GM23338 (cell line): ENCODE measurements at regions not wholly inside any gene's neighbourhood (a gene's known extent, or its start where the extent isn't known, plus 50 kb on each side); places are given as distances from the start of the nearest gene placed in this dataset.
A peak's percentile ranks its signal among the peaks of the same experiment; 100 is the strongest.

Experiments used
- ATAC-seq: fragments of 200-7000 bp; cut with Tn5 transposase; 3 replicates; pipeline ENCODE4 v1.9.1; 2020
- DNase-seq: peaks from one replicate; pipeline ENCODE4 v3.0.0-alpha.2; 2015; ENCODE audit warnings: low spot score
- H2AFZ ChIP-seq: fragments of 200-600 bp; sonication (generic); 2 replicates; pipeline ENCODE4 v1.8.0; 2016; ENCODE audit warnings: antibody characterized with exemption, mild to moderate bottlenecking, moderate library complexity
- H3F3A ChIP-seq: fragments of 200-600 bp; sonication (generic); replicated peaks from 2 replicates; pipeline ENCODE4 v1.8.0; 2017; ENCODE audit warnings: antibody characterized with exemption, mixed run types, low read depth
- H3K27ac ChIP-seq: fragments of 200-600 bp; sonication (generic); 2 replicates; pipeline ENCODE4 v1.6.1; 2016; ENCODE audit warnings: low read depth
- H3K27me3 ChIP-seq: fragments of 200-600 bp; sonication (generic); 2 replicates; pipeline ENCODE4 v1.8.0; 2016; ENCODE audit warnings: mild to moderate bottlenecking, mixed run types, moderate library complexity; ENCODE audit not compliant: insufficient read depth
- H3K36me3 ChIP-seq: fragments of 200-600 bp; sonication (generic); 2 replicates; pipeline ENCODE4 v1.8.0; 2016; ENCODE audit warnings: mild to moderate bottlenecking; ENCODE audit not compliant: insufficient read depth
- H3K4me1 ChIP-seq: fragments of 200-600 bp; sonication (generic); 2 replicates; pipeline ENCODE4 v1.8.0; 2016; ENCODE audit warnings: mild to moderate bottlenecking, moderate library complexity; ENCODE audit not compliant: insufficient read depth
- H3K4me2 ChIP-seq: fragments of 200-600 bp; sonication (generic); 2 replicates; pipeline ENCODE4 v1.7.1; 2017; ENCODE audit warnings: mixed run types
- H3K4me3 ChIP-seq: fragments of 200-600 bp; sonication (generic); 2 replicates; pipeline ENCODE4 v1.6.1; 2016; ENCODE audit warnings: mixed run types
- H3K79me2 ChIP-seq: fragments of 200-600 bp; sonication (generic); replicated peaks from 2 replicates; pipeline ENCODE4 v1.8.0; 2017; ENCODE audit warnings: mild to moderate bottlenecking; ENCODE audit not compliant: insufficient read depth
- H3K9me2 ChIP-seq: fragments of 200-600 bp; sonication (generic); 2 replicates; pipeline ENCODE4 v1.8.0; 2017; ENCODE audit not compliant: insufficient read depth
- H4K20me1 ChIP-seq: fragments of 200-600 bp; sonication (generic); replicated peaks from 2 replicates; pipeline ENCODE4 v1.8.0; 2017; ENCODE audit warnings: mild to moderate bottlenecking; ENCODE audit not compliant: insufficient read depth
- H3K27ac Mint-ChIP-seq: 2 replicates; pipeline ENCODE4 v1.8.0; 2020; ENCODE audit warnings: inconsistent platforms, mild to moderate bottlenecking, moderate library complexity, mixed read lengths
- H3K27me3 Mint-ChIP-seq: 3 replicates; pipeline ENCODE4 v1.8.0; 2022; ENCODE audit warnings: low read depth, mild to moderate bottlenecking, moderate library complexity, mixed read lengths, inconsistent platforms; ENCODE audit not compliant: insufficient read depth, poor library complexity
- H3K36me3 Mint-ChIP-seq: 3 replicates; pipeline ENCODE4 v1.8.0; 2021; ENCODE audit warnings: low read depth, mild to moderate bottlenecking, inconsistent platforms, moderate library complexity, mixed read lengths
- H3K4me1 Mint-ChIP-seq: 3 replicates; pipeline ENCODE4 v1.8.0; 2020; ENCODE audit warnings: mild to moderate bottlenecking, inconsistent platforms, mixed read lengths
- H3K4me3 Mint-ChIP-seq: 3 replicates; pipeline ENCODE4 v1.8.0; 2021; ENCODE audit warnings: moderate library complexity, mild to moderate bottlenecking, inconsistent platforms, mixed read lengths
- H3K9me3 Mint-ChIP-seq: 3 replicates; pipeline ENCODE4 v1.8.0; 2020; ENCODE audit warnings: moderate library complexity, mild to moderate bottlenecking, inconsistent platforms, mixed read lengths
- CREB1 ChIP-seq: fragments of 250-450 bp; sonication (Bioruptor Pico); IDR thresholded peaks from 2 replicates; pipeline ENCODE4 v1.5.0; 2020; ENCODE audit warnings: low read depth, mild to moderate bottlenecking, moderate library complexity
- EZH2 ChIP-seq: fragments of 200-600 bp; sonication (generic); IDR thresholded peaks from one replicate; pipeline ENCODE4 v1.8.0; 2017; ENCODE audit warnings: antibody characterized with exemption, mild to moderate bottlenecking, low read depth; ENCODE audit not compliant: unreplicated experiment
- POLR2AphosphoS5 ChIP-seq: IDR thresholded peaks from 2 replicates; pipeline ENCODE4 v1.6.1; 2016; ENCODE audit warnings: antibody characterized with exemption, low read depth
- ZNF114 ChIP-seq: fragments of 250-450 bp; sonication (Bioruptor Pico); IDR thresholded peaks from 2 replicates; pipeline ENCODE4 v1.5.0; 2020; ENCODE audit warnings: mild to moderate bottlenecking, moderate library complexity
- TF ChIP-seq, protein P1 (sequence below): IDR thresholded peaks from one replicate; pipeline ENCODE4 v1.6.1; 2018; ENCODE audit warnings: antibody characterized with exemption; ENCODE audit not compliant: unreplicated experiment
- TF ChIP-seq, protein P2 (sequence below): IDR thresholded peaks from 2 replicates; pipeline ENCODE4 v1.6.1; 2016; ENCODE audit warnings: antibody characterized with exemption
- TF ChIP-seq, protein P3 (sequence below): fragments of 250-450 bp; sonication (Bioruptor Pico); IDR thresholded peaks from 2 replicates; pipeline ENCODE4 v1.5.0; 2020; ENCODE audit warnings: mild to moderate bottlenecking, moderate library complexity

DNA sequence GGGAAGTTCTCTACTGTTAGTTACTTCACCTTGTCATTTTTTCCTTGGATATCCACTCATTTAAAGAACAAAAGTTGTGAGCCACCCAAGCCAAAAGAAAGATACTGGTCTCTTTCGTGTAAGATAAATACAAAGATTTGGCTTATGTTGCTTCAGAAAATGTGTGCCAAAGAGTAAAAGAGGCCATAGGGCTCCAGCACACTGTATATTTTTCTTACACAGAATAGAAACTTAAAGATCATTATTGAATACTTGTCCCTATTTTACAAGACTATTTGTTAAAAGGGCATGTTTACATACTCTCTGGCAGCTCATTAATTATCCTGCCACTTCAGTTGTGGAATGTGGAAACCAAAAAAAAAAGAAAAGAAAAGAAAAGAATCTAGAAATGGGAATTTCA, 284.2 kb upstream of the LRRC7 start (continued):
- TF ChIP-seq ZNF114 (CRISPR knock-in tag) (no peak), POLR2AphosphoS5 (no peak), CREB1 (CRISPR knock-in tag) (no peak)
- TF ChIP-seq, protein P1, sequence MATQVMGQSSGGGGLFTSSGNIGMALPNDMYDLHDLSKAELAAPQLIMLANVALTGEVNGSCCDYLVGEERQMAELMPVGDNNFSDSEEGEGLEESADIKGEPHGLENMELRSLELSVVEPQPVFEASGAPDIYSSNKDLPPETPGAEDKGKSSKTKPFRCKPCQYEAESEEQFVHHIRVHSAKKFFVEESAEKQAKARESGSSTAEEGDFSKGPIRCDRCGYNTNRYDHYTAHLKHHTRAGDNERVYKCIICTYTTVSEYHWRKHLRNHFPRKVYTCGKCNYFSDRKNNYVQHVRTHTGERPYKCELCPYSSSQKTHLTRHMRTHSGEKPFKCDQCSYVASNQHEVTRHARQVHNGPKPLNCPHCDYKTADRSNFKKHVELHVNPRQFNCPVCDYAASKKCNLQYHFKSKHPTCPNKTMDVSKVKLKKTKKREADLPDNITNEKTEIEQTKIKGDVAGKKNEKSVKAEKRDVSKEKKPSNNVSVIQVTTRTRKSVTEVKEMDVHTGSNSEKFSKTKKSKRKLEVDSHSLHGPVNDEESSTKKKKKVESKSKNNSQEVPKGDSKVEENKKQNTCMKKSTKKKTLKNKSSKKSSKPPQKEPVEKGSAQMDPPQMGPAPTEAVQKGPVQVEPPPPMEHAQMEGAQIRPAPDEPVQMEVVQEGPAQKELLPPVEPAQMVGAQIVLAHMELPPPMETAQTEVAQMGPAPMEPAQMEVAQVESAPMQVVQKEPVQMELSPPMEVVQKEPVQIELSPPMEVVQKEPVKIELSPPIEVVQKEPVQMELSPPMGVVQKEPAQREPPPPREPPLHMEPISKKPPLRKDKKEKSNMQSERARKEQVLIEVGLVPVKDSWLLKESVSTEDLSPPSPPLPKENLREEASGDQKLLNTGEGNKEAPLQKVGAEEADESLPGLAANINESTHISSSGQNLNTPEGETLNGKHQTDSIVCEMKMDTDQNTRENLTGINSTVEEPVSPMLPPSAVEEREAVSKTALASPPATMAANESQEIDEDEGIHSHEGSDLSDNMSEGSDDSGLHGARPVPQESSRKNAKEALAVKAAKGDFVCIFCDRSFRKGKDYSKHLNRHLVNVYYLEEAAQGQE, result no peak
- TF ChIP-seq, protein P2, sequence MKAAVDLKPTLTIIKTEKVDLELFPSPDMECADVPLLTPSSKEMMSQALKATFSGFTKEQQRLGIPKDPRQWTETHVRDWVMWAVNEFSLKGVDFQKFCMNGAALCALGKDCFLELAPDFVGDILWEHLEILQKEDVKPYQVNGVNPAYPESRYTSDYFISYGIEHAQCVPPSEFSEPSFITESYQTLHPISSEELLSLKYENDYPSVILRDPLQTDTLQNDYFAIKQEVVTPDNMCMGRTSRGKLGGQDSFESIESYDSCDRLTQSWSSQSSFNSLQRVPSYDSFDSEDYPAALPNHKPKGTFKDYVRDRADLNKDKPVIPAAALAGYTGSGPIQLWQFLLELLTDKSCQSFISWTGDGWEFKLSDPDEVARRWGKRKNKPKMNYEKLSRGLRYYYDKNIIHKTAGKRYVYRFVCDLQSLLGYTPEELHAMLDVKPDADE, result no peak

DNA sequence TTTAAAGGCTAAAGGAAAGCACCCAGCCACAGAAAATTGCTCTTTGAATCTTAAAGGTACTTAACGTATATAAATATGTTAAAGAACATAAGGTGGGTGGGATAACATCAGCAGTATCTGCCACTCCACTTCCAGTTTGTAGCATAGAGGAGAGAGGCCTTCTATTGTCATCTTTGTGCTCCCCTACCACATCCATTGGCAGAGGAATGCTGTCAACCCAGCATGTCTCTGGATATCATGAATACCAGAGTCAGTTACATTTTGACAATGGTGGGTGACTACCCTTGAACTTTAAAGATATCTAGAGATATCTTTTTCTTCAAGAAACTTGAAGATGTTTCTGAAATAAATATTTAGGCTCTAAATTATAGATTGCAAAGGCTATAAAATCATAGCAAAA, 283.2 kb upstream of the LRRC7 start:
- DNase-seq (peak; percentile 60), ATAC-seq (peak; percentile 94)
- Mint-ChIP-seq H3K36me3 (no peaks in the 10 kb centered on the region), H3K4me3 (no peak overlapping the region), H3K4me1 (peaks cover 21% of the 10 kb centered on the region; the same call in 2 of the 3 replicates), H3K27me3 (no peaks in the 10 kb centered on the region), H3K27ac (no peak overlapping the region), H3K9me3 (no peaks in the 10 kb centered on the region)
- Histone ChIP-seq H3K4me1 (0 out of 2 replicates have a peak, but pooled peaks cover 8% of the 10 kb centered on the region), H4K20me1 (no peaks in the 10 kb centered on the region), H3K9me2 (no peaks in the 10 kb centered on the region), H3K36me3 (no peaks in the 10 kb centered on the region), H3K27ac (no peak overlapping the region), H3K4me3 (no peak overlapping the region), H3K27me3 (no peaks in the 10 kb centered on the region), H2AFZ (no peak overlapping the region), H3K79me2 (no peaks in the 10 kb centered on the region), H3K4me2 (no peak overlapping the region), H3F3A (no peaks in the 10 kb centered on the region)
- TF ChIP-seq, protein P3, sequence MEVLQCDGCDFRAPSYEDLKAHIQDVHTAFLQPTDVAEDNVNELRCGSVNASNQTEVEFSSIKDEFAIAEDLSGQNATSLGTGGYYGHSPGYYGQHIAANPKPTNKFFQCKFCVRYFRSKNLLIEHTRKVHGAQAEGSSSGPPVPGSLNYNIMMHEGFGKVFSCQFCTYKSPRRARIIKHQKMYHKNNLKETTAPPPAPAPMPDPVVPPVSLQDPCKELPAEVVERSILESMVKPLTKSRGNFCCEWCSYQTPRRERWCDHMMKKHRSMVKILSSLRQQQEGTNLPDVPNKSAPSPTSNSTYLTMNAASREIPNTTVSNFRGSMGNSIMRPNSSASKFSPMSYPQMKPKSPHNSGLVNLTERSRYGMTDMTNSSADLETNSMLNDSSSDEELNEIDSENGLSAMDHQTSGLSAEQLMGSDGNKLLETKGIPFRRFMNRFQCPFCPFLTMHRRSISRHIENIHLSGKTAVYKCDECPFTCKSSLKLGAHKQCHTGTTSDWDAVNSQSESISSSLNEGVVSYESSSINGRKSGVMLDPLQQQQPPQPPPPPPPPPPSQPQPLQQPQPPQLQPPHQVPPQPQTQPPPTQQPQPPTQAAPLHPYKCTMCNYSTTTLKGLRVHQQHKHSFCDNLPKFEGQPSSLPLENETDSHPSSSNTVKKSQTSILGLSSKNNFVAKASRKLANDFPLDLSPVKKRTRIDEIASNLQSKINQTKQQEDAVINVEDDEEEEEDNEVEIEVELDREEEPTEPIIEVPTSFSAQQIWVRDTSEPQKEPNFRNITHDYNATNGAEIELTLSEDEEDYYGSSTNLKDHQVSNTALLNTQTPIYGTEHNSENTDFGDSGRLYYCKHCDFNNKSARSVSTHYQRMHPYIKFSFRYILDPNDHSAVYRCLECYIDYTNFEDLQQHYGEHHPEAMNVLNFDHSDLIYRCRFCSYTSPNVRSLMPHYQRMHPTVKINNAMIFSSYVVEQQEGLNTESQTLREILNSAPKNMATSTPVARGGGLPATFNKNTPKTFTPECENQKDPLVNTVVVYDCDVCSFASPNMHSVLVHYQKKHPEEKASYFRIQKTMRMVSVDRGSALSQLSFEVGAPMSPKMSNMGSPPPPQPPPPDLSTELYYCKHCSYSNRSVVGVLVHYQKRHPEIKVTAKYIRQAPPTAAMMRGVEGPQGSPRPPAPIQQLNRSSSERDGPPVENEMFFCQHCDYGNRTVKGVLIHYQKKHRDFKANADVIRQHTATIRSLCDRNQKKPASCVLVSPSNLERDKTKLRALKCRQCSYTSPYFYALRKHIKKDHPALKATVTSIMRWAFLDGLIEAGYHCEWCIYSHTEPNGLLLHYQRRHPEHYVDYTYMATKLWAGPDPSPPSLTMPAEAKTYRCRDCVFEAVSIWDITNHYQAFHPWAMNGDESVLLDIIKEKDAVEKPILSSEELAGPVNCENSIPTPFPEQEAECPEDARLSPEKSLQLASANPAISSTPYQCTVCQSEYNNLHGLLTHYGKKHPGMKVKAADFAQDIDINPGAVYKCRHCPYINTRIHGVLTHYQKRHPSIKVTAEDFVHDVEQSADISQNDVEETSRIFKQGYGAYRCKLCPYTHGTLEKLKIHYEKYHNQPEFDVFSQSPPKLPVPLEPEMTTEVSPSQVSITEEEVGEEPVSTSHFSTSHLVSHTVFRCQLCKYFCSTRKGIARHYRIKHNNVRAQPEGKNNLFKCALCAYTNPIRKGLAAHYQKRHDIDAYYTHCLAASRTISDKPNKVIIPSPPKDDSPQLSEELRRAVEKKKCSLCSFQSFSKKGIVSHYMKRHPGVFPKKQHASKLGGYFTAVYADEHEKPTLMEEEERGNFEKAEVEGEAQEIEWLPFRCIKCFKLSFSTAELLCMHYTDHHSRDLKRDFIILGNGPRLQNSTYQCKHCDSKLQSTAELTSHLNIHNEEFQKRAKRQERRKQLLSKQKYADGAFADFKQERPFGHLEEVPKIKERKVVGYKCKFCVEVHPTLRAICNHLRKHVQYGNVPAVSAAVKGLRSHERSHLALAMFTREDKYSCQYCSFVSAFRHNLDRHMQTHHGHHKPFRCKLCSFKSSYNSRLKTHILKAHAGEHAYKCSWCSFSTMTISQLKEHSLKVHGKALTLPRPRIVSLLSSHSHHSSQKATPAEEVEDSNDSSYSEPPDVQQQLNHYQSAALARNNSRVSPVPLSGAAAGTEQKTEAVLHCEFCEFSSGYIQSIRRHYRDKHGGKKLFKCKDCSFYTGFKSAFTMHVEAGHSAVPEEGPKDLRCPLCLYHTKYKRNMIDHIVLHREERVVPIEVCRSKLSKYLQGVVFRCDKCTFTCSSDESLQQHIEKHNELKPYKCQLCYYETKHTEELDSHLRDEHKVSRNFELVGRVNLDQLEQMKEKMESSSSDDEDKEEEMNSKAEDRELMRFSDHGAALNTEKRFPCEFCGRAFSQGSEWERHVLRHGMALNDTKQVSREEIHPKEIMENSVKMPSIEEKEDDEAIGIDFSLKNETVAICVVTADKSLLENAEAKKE (CRISPR knock-in tag), result 0 out of 2 replicates have a peak, but pooled peaks have one; percentile 30
- TF ChIP-seq EZH2, result no peak
